ENCODE measurements at regions not wholly inside any gene's neighbourhood (a gene's known extent, or its start where the extent isn't known, plus 50 kb on each side); places are given as distances from the start of the nearest gene placed in this dataset.

GRCh38 chr4:66590488-66591215 lies 920.4 kb upstream of the EPHA5 start:
- H3K27me3 ChIP-seq (ENCODE audit: insufficient read depth, poor library complexity, severe bottlenecking): no peaks in the 10 kb centered on the region
- DNase-seq (ENCODE audit: low read depth in 1 of 2, low spot score in 1 of 2): no peak
- no peak overlapping the region for H3K4me3 ChIP-seq (replicated peaks; ENCODE audit: insufficient read depth, low read length)
- no peak for TF ChIP-seq POLR2AphosphoS5 (IDR thresholded peaks at IDR 0.05; ENCODE audit: low read depth)
- TF ChIP-seq, protein P1, sequence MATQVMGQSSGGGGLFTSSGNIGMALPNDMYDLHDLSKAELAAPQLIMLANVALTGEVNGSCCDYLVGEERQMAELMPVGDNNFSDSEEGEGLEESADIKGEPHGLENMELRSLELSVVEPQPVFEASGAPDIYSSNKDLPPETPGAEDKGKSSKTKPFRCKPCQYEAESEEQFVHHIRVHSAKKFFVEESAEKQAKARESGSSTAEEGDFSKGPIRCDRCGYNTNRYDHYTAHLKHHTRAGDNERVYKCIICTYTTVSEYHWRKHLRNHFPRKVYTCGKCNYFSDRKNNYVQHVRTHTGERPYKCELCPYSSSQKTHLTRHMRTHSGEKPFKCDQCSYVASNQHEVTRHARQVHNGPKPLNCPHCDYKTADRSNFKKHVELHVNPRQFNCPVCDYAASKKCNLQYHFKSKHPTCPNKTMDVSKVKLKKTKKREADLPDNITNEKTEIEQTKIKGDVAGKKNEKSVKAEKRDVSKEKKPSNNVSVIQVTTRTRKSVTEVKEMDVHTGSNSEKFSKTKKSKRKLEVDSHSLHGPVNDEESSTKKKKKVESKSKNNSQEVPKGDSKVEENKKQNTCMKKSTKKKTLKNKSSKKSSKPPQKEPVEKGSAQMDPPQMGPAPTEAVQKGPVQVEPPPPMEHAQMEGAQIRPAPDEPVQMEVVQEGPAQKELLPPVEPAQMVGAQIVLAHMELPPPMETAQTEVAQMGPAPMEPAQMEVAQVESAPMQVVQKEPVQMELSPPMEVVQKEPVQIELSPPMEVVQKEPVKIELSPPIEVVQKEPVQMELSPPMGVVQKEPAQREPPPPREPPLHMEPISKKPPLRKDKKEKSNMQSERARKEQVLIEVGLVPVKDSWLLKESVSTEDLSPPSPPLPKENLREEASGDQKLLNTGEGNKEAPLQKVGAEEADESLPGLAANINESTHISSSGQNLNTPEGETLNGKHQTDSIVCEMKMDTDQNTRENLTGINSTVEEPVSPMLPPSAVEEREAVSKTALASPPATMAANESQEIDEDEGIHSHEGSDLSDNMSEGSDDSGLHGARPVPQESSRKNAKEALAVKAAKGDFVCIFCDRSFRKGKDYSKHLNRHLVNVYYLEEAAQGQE (IDR thresholded peaks at IDR 0.05; ENCODE audit: insufficient replicate concordance, low read depth): no peak
- TF ChIP-seq SPI1 (IDR thresholded peaks at IDR 0.05; ENCODE audit: borderline replicate concordance, low read depth): no peak
- no peak for TF ChIP-seq CTCF (IDR thresholded peaks at IDR 0.05; ENCODE audit: insufficient read depth, low read length)
- TF ChIP-seq GABPA (IDR thresholded peaks at IDR 0.05; ENCODE audit: low read depth): no peak
- H3K27ac ChIP-seq (replicated peaks): no peak overlapping the region

DNA sequence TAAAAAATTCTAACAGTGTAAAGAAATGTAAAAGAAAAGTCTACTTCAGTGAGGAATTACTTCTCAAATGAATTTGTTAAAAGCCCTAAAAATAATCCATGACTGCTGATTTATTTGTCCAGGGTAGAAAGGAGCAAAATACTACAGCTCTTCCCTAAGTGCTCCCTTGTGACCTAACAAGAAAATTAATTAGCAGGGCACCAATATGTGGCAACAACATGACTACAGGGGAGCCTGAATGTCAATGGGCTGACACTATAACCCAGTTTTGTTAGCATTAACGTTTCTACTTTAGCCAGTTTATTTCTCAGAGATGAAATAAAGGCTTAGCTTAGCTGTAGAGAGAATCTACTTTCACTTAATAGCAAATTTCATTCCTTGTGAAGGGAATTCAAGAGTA lies 918.9 kb upstream of the EPHA5 start:
- no peak for TF ChIP-seq SPI1 (IDR thresholded peaks at IDR 0.05; ENCODE audit: borderline replicate concordance, low read depth)
- no peak for TF ChIP-seq CTCF (IDR thresholded peaks at IDR 0.05; ENCODE audit: insufficient read depth, low read length)
- no peak for DNase-seq (ENCODE audit: low read depth in 1 of 2, low spot score in 1 of 2)
- Histone ChIP-seq H3K27ac (replicated peaks) (no peak overlapping the region), H3K27me3 (ENCODE audit: insufficient read depth, poor library complexity, severe bottlenecking) (no peaks in the 10 kb centered on the region), H3K4me3 (replicated peaks; ENCODE audit: insufficient read depth, low read length) (no peak overlapping the region)

DNA sequence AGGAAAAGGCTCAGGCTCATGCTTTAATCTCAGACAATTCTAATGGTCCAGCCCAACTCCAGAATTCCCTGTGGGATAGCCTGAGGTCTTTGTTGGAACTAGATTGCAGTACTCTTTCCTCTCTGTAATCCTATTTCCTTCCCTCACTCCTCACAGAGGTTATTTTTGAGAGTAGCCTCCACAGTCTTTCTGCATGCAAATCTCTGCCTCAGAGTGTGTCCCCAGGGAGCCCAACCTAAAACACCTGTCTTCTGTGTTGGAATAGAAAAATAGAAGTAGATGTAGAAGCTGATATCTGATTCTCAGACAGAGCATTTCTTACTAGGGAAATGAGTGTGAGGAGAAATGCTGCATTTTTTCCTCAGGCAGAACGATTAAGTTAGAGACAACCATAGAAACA lies 915.5 kb upstream of the EPHA5 start:
- H3K27me3 ChIP-seq (ENCODE audit: insufficient read depth, poor library complexity, severe bottlenecking): no peaks in the 10 kb centered on the region
- H3K4me3 ChIP-seq (replicated peaks; ENCODE audit: insufficient read depth, low read length): no peak overlapping the region
- H3K27ac ChIP-seq (replicated peaks): no peak overlapping the region
- TF ChIP-seq POLR2AphosphoS5 (IDR thresholded peaks at IDR 0.05; ENCODE audit: low read depth): no peak
- no peak for TF ChIP-seq CTCF (IDR thresholded peaks at IDR 0.05; ENCODE audit: insufficient read depth, low read length)
- TF ChIP-seq SPI1 (IDR thresholded peaks at IDR 0.05; ENCODE audit: borderline replicate concordance, low read depth): no peak
- no peak for TF ChIP-seq GABPA (IDR thresholded peaks at IDR 0.05; ENCODE audit: low read depth)
- TF ChIP-seq, protein P1 (IDR thresholded peaks at IDR 0.05; ENCODE audit: insufficient replicate concordance, low read depth): no peak
- DNase-seq (ENCODE audit: low read depth in 1 of 2, low spot score in 1 of 2): no peak

GRCh38 chr4:66577922-66578321 lies 907.6 kb upstream of the EPHA5 start:
- H3K4me3 ChIP-seq (replicated peaks; ENCODE audit: insufficient read depth, low read length): no peak overlapping the region
- DNase-seq (ENCODE audit: low read depth in 1 of 2, low spot score in 1 of 2): no peak
- H3K27ac ChIP-seq (replicated peaks): no peak overlapping the region
- H3K27me3 ChIP-seq (ENCODE audit: insufficient read depth, poor library complexity, severe bottlenecking): no peaks in the 10 kb centered on the region
- no peak for TF ChIP-seq POLR2AphosphoS5 (IDR thresholded peaks at IDR 0.05; ENCODE audit: low read depth)
- no peak for TF ChIP-seq GABPA (IDR thresholded peaks at IDR 0.05; ENCODE audit: low read depth)
- no peak for TF ChIP-seq CTCF (IDR thresholded peaks at IDR 0.05; ENCODE audit: insufficient read depth, low read length)
- TF ChIP-seq SPI1 (IDR thresholded peaks at IDR 0.05; ENCODE audit: borderline replicate concordance, low read depth): no peak
- TF ChIP-seq, protein P1 (IDR thresholded peaks at IDR 0.05; ENCODE audit: insufficient replicate concordance, low read depth): no peak

Measured in HL-60 (cell line).